HCT116 (cell line): ENCODE measurements at regions not wholly inside any gene's neighbourhood (a gene's known extent, or its start where the extent isn't known, plus 50 kb on each side); places are given as distances from the start of the nearest gene placed in this dataset.

Experiments used
- ATAC-seq: fragments of 200-7000 bp; cut with Tn5 transposase; 2 replicates; pipeline ENCODE4 v1.9.1; 2020; ENCODE audit warnings: mild to moderate bottlenecking, moderate library complexity
- BruUV-seq: library from RNA; stranded (reverse); fragments of 400-500 nt; replicated peaks from 2 replicates; lab custom pipeline; 2021; lab: Mats Ljungman, UMichigan
- CTCF ChIA-PET: fragments of 300-600 bp; sonication (Branson Sonifier 250); formaldehyde crosslinking; loops from one replicate; lab custom pipeline; 2021; ENCODE audit warnings: antibody characterized with exemption; lab: Charles Lee
- POLR2A ChIA-PET: fragments of 300-600, 350-600 bp; sonication (Branson Sonifier 250); formaldehyde crosslinking; loops from one replicate; lab custom pipeline; 2021; ENCODE audit warnings: antibody characterized with exemption; lab: Charles Lee
- RAD21 ChIA-PET, 2 experiments: fragments of 300-600 bp; sonication (Branson Sonifier 250); formaldehyde crosslinking; loops; one replicate each; lab custom pipeline; 2023; ENCODE audit warnings: low total read pairs in 2 of 2; ENCODE audit not compliant: uncharacterized antibody in 2 of 2, unreplicated experiment in 2 of 2, low non-redundant PET in 1 of 2; lab: Charles Lee
- DNase-seq: peaks from one replicate; pipeline ENCODE4 v3.0.0-alpha.2; 2010; ENCODE audit warnings: low read depth, low spot score
- H2AFZ ChIP-seq: fragments of 200-600 bp; shearing (Covaris generic), sonication (generic); 2 replicates; pipeline ENCODE4 v1.6.1; 2017; ENCODE audit warnings: low read depth, mixed run types, mixed read lengths, antibody characterized with exemption, low read length; ENCODE audit not compliant: poor library complexity, severe bottlenecking
- H3K27ac ChIP-seq: 2 replicates; pipeline ENCODE4 v1.5.1; 2012; ENCODE audit warnings: low read depth, low read length
- H3K27me3 ChIP-seq: fragments of 200-600 bp; sonication (generic); 2 replicates; pipeline ENCODE4 v1.6.1; 2016; ENCODE audit warnings: mixed run types, low read length, mixed read lengths; ENCODE audit not compliant: insufficient read depth
- H3K36me3 ChIP-seq, 2 experiments: fragments of 200-500 bp in 1 of 2; fragments of 200-600 bp in 1 of 2; sonication (Bioruptor generic) in 1 of 2; sonication (generic) in 1 of 2; 2 replicates each; pipeline versions ENCODE4 v1.5.1 to v1.6.1; 2014 to 2016; ENCODE audit warnings: low read length in 2 of 2, inconsistent platforms in 1 of 2, mixed read lengths in 1 of 2, mixed run types in 1 of 2; ENCODE audit not compliant: insufficient read depth in 2 of 2, control insufficient read depth in 1 of 2
- H3K4me1 ChIP-seq, 2 experiments: fragments of 200-600 bp in 1 of 2; sonication (generic) in 1 of 2; 2 replicates each; pipeline versions ENCODE4 v1.5.1 to v1.6.1; 2012 to 2017; ENCODE audit warnings: low read length in 2 of 2, inconsistent platforms in 1 of 2, mild to moderate bottlenecking in 1 of 2, mixed read lengths in 1 of 2, mixed run types in 1 of 2, moderate library complexity in 1 of 2; ENCODE audit not compliant: insufficient read depth in 2 of 2, control insufficient read depth in 1 of 2
- H3K4me2 ChIP-seq: fragments of 200-600 bp; sonication (generic); 2 replicates; pipeline ENCODE4 v1.6.1; 2017; ENCODE audit warnings: mixed run types, low read length, mixed read lengths
- H3K4me3 ChIP-seq, 2 experiments: fragments of 200-600 bp in 1 of 2; sonication (generic) in 1 of 2; replicated peaks in 1 of 2; 2 replicates each; pipeline ENCODE4 v1.5.1; 2011 to 2016; ENCODE audit warnings: low read length in 2 of 2, control low read depth in 1 of 2, low read depth in 1 of 2, mild to moderate bottlenecking in 1 of 2, mixed read lengths in 1 of 2, mixed run types in 1 of 2
- H3K79me2 ChIP-seq: fragments of 200-600 bp; sonication (generic); 2 replicates; pipeline ENCODE4 v1.6.1; 2017; ENCODE audit warnings: mild to moderate bottlenecking, mixed run types, low read length, moderate library complexity, mixed read lengths; ENCODE audit not compliant: insufficient read depth
- H3K9ac ChIP-seq: fragments of 200-600 bp; sonication (generic); 2 replicates; pipeline ENCODE4 v1.6.1; 2016; ENCODE audit warnings: low read length, mixed read lengths
- H3K9me2 ChIP-seq: fragments of 200-600 bp; sonication (generic), shearing (Covaris generic); 2 replicates; pipeline ENCODE4 v1.6.1; 2017; ENCODE audit warnings: mixed run types, mild to moderate bottlenecking, moderate library complexity; ENCODE audit not compliant: insufficient read depth
- H3K9me3 ChIP-seq, 2 experiments: fragments of 200-500 bp in 1 of 2; fragments of 200-600 bp in 1 of 2; sonication (Bioruptor generic) in 1 of 2; sonication (generic) in 1 of 2; 2 replicates each; pipeline ENCODE4 v1.6.1; 2014 to 2017; ENCODE audit warnings: low read length in 2 of 2, mixed read lengths in 2 of 2, inconsistent platforms in 1 of 2, low read depth in 1 of 2, mild to moderate bottlenecking in 1 of 2, mixed run types in 1 of 2, moderate library complexity in 1 of 2; ENCODE audit not compliant: control insufficient read depth in 1 of 2, insufficient read depth in 1 of 2
- H4K20me1 ChIP-seq: fragments of 200-600 bp; sonication (generic), shearing (Covaris generic); 2 replicates; pipeline ENCODE4 v1.6.1; 2017; ENCODE audit warnings: mixed run types, mild to moderate bottlenecking, moderate library complexity; ENCODE audit not compliant: insufficient read depth
- ATF3 ChIP-seq: IDR thresholded peaks from 2 replicates; pipeline ENCODE4 v1.6.1; 2012
- CTCF ChIP-seq, 3 experiments: fragments of 200-600 bp in 1 of 3; sonication (generic) in 1 of 3; IDR thresholded peaks in 2 of 3; conservative IDR thresholded peaks in 1 of 3; 2 replicates each; pipeline ENCODE4 v1.5.1; 2012 to 2017; ENCODE audit warnings: low read depth in 2 of 3, low read length in 2 of 3, antibody characterized with exemption in 1 of 3, borderline replicate concordance in 1 of 3, control low read depth in 1 of 3, mild to moderate bottlenecking in 1 of 3, mixed read lengths in 1 of 3, mixed run types in 1 of 3, moderate library complexity in 1 of 3; ENCODE audit not compliant: insufficient read depth in 1 of 3
- EGR1 ChIP-seq: IDR thresholded peaks from 2 replicates; pipeline ENCODE4 v1.6.1; 2012; ENCODE audit warnings: low read depth
- ELF1 ChIP-seq: IDR thresholded peaks from 2 replicates; pipeline ENCODE4 v1.6.1; 2012; ENCODE audit warnings: low read depth, borderline replicate concordance
- EZH2 ChIP-seq: fragments of 200-600 bp; sonication (generic); IDR thresholded peaks from 2 replicates; pipeline ENCODE4 v1.6.1; 2017; ENCODE audit warnings: antibody characterized with exemption, mixed run types
- EZH2phosphoT487 ChIP-seq: fragments of 200-600 bp; IDR thresholded peaks from 2 replicates; pipeline ENCODE4 v1.6.1; 2018; ENCODE audit warnings: antibody characterized with exemption, borderline replicate concordance
- MAX ChIP-seq: IDR thresholded peaks from 2 replicates; pipeline ENCODE4 v1.6.1; 2012
- POLR2AphosphoS5 ChIP-seq: IDR thresholded peaks from 2 replicates; pipeline ENCODE4 v1.6.1; 2011; ENCODE audit warnings: mild to moderate bottlenecking, low read depth, low read length, moderate library complexity
- SIN3A ChIP-seq: IDR thresholded peaks from 2 replicates; pipeline ENCODE4 v1.6.1; 2012; ENCODE audit warnings: low read depth
- SP1 ChIP-seq: IDR thresholded peaks from 2 replicates; pipeline ENCODE4 v1.6.1; 2012; ENCODE audit warnings: low read depth
- SRF ChIP-seq: IDR thresholded peaks from 2 replicates; pipeline ENCODE4 v1.6.1; 2012; ENCODE audit warnings: low read depth
- TCF7L2 ChIP-seq: IDR thresholded peaks from 2 replicates; pipeline ENCODE4 v1.7.0; 2011; ENCODE audit warnings: borderline replicate concordance, inconsistent platforms; ENCODE audit not compliant: insufficient read depth, insufficient read length; ENCODE audit errors: extremely low read depth
- ZNF274 ChIP-seq: fragments of 200-500 bp; sonication (Bioruptor generic); IDR thresholded peaks from 2 replicates; pipeline ENCODE4 v1.6.1; 2014; ENCODE audit warnings: mild to moderate bottlenecking, low read depth, low read length, inconsistent platforms
- intact Hi-C: fragments of 100-400 bp; cut with micrococcal nuclease; formaldehyde crosslinking; loops from 2 replicates; pipeline ENCODE4 v1.10.0; 2022
- TF ChIP-seq, protein P1 (sequence below): IDR thresholded peaks from 2 replicates; pipeline ENCODE4 v1.6.1; 2011; ENCODE audit warnings: mild to moderate bottlenecking, low read length, moderate library complexity; ENCODE audit not compliant: insufficient replicate concordance; ENCODE audit errors: extremely low read depth

- TF ChIP-seq SP1, result no peak
- TF ChIP-seq CTCF (IDR thresholded peaks at IDR 0.05 in 2 of 3, conservative IDR thresholded peaks at IDR 0.05 in 1 of 3; ENCODE audit: borderline replicate concordance in 1 of 3, insufficient read depth in 1 of 3, low read depth in 2 of 3, low read length in 2 of 3), result no peak
- TF ChIP-seq TCF7L2, result no peak
- TF ChIP-seq SRF, result no peak
- TF ChIP-seq ELF1, result no peak
- TF ChIP-seq EZH2, result no peak
- TF ChIP-seq ZNF274, result no peak
- TF ChIP-seq MAX, result no peak
- Histone ChIP-seq H3K9me2 (no peaks in the 10 kb centered on the region), H3K79me2 (no peaks in the 10 kb centered on the region), H2AFZ (no peak overlapping the region), H3K4me2 (no peak overlapping the region), H3K9ac (no peak overlapping the region), H3K27ac (no peak overlapping the region), H3K27me3 (no peaks in the 10 kb centered on the region), H3K4me3 (no peak overlapping the region), H3K36me3 (no peaks in the 10 kb centered on the region), H3K9me3 (peaks cover 5% of the 10 kb centered on the region in 2 experiments; a peak in 2 of 4 replicates), H3K4me1 (no peaks in the 10 kb centered on the region), H4K20me1 (no peaks in the 10 kb centered on the region)
- intact Hi-C loops, result no loop called here
- ATAC-seq (no peak), DNase-seq (no peak)
- no TSS peak for BruUV-seq
- ChIA-PET CTCF (no interaction called here), POLR2A (no interaction called here), RAD21 (no interaction called here)
These were observed 357.9 kb upstream of the LRRC3B start for GRCh38 chr3:26264708-26265107.

DNA sequence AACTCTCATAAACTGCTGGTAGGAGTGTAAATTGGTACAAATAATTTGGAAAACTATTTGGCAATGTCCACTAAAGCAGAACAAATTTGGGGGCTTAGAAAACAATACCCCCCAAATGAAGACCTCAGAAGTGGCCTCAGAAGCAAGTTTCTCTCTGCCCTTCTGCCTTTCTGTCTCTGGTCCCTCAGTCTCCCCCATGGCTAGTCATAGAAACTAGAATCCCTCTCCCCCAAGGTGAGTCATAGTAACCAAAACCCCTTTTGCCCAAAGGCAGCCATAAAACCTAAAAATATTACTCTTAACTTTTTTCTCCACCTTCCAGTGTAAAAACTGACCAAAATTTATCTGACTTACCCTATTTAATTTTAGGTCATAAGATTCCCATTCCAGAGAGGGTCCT, 350.7 kb upstream of the LRRC3B start:
- BruUV-seq, result no TSS peak
- H3K79me2 ChIP-seq, result no peaks in the 10 kb centered on the region
- no peak overlapping the region for H2AFZ ChIP-seq
- DNase-seq, result no peak
- H3K4me3 ChIP-seq, result no peak overlapping the region
- TF ChIP-seq EGR1 (no peak), EZH2phosphoT487 (no peak), ATF3 (no peak), SIN3A (no peak), ZNF274 (no peak), SP1 (no peak), ELF1 (no peak), TCF7L2 (no peak), EZH2 (no peak), POLR2AphosphoS5 (no peak)
- TF ChIP-seq, protein P1, sequence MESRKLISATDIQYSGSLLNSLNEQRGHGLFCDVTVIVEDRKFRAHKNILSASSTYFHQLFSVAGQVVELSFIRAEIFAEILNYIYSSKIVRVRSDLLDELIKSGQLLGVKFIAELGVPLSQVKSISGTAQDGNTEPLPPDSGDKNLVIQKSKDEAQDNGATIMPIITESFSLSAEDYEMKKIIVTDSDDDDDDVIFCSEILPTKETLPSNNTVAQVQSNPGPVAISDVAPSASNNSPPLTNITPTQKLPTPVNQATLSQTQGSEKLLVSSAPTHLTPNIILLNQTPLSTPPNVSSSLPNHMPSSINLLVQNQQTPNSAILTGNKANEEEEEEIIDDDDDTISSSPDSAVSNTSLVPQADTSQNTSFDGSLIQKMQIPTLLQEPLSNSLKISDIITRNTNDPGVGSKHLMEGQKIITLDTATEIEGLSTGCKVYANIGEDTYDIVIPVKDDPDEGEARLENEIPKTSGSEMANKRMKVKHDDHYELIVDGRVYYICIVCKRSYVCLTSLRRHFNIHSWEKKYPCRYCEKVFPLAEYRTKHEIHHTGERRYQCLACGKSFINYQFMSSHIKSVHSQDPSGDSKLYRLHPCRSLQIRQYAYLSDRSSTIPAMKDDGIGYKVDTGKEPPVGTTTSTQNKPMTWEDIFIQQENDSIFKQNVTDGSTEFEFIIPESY, result no peak
- H3K36me3 ChIP-seq, result no peaks in the 10 kb centered on the region
- no peaks in the 10 kb centered on the region for H3K4me1 ChIP-seq
- RAD21 ChIA-PET, result no interaction called here
- no peak for ATAC-seq
- CTCF ChIA-PET, result no interaction called here
- POLR2A ChIA-PET, result no interaction called here
- no peaks in the 10 kb centered on the region for H3K9me2 ChIP-seq
- no peaks in the 10 kb centered on the region for H4K20me1 ChIP-seq
- H3K9me3 ChIP-seq, result no peaks in the 10 kb centered on the region; a peak in 2 of 4 replicates
- H3K9ac ChIP-seq, result no peak overlapping the region
- no peaks in the 10 kb centered on the region for H3K27me3 ChIP-seq
- intact Hi-C loops, result no loop called here
- H3K4me2 ChIP-seq, result no peak overlapping the region
- no peak overlapping the region for H3K27ac ChIP-seq
